ENCODE measurements at regions not wholly inside any gene's neighbourhood (a gene's known extent, or its start where the extent isn't known, plus 50 kb on each side); places are given as distances from the start of the nearest gene placed in this dataset.

DNA sequence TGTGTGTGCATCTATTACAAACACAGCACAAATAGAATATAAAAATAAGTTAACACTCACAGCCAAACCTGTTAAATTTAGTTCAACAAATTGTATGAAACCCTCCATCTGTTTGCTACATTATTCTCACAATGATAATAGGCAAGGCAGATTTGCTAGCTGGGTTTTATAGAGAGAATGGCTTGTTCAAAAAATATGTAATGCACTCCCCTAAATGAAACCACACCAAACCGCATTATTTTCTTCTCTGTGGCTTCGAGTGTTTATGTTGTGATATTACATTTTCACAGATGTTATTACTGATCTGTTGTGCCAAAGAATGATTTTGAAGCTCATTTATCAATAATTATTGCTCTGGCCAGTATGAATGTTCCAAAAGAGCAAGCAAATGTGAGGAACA is 92.9 kb downstream of the SPATA31D1 start:
- H3K9me3 ChIP-seq (ENCODE audit: insufficient read depth, low read length, severe bottlenecking) = no peaks in the 10 kb centered on the region
- no peak overlapping the region for H3K4me3 ChIP-seq (ENCODE audit: low read depth in 1 of 2, low read length in 2 of 2)
- H3K4me2 ChIP-seq (ENCODE audit: insufficient read depth, low read length) = no peak overlapping the region
- H3K36me3 ChIP-seq (ENCODE audit: insufficient read depth, low read length) = no peaks in the 10 kb centered on the region
- no peaks in the 10 kb centered on the region for H3K4me1 ChIP-seq (ENCODE audit: insufficient read depth, low read length)
- H2AFZ ChIP-seq (ENCODE audit: low read depth, low read length) = no peak overlapping the region
- no peak for DNase-seq
- no peak overlapping the region for H3K27ac ChIP-seq (ENCODE audit: low read length)
- TF ChIP-seq, protein P1, sequence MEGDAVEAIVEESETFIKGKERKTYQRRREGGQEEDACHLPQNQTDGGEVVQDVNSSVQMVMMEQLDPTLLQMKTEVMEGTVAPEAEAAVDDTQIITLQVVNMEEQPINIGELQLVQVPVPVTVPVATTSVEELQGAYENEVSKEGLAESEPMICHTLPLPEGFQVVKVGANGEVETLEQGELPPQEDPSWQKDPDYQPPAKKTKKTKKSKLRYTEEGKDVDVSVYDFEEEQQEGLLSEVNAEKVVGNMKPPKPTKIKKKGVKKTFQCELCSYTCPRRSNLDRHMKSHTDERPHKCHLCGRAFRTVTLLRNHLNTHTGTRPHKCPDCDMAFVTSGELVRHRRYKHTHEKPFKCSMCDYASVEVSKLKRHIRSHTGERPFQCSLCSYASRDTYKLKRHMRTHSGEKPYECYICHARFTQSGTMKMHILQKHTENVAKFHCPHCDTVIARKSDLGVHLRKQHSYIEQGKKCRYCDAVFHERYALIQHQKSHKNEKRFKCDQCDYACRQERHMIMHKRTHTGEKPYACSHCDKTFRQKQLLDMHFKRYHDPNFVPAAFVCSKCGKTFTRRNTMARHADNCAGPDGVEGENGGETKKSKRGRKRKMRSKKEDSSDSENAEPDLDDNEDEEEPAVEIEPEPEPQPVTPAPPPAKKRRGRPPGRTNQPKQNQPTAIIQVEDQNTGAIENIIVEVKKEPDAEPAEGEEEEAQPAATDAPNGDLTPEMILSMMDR (IDR thresholded peaks at IDR 0.05; ENCODE audit: borderline replicate concordance, extremely low read depth, low read length, poor library complexity, severe bottlenecking) = no peak
- no peak for TF ChIP-seq EZH2 (IDR thresholded peaks at IDR 0.05; ENCODE audit: borderline replicate concordance, low read depth, low read length, severe bottlenecking)
- no peaks in the 10 kb centered on the region for H3K27me3 ChIP-seq (ENCODE audit: insufficient read depth, low read length, poor library complexity)
- no peaks in the 10 kb centered on the region for H3K79me2 ChIP-seq (ENCODE audit: insufficient read depth, low read length)
- H4K20me1 ChIP-seq (ENCODE audit: insufficient read depth, low read length) = no peaks in the 10 kb centered on the region
- no peak for ATAC-seq (ENCODE audit: insufficient read depth, low read depth)
- H3K9ac ChIP-seq (ENCODE audit: low read depth, low read length) = no peak overlapping the region

DNA sequence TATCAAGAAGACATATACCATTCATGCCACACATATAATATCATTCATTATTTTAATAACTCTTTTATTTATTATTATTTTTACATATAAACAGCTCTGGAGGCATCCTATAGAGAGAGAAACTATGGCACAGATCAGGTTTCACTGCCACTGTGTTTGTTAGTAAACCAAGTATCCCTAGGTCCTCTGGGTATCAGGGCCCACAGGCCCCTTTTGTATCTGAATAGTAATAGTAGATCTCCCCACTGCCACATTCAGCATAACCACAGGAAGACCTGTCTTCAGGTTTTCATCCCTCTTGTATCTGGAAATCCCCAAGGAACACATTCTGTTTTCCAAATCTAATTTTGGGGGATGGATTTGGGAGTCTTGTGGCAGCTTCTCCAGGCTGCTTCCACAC is 94.0 kb downstream of the SPATA31D1 start:
- DNase-seq (no peak), ATAC-seq (ENCODE audit: insufficient read depth, low read depth) (no peak)
- H3K4me3 ChIP-seq (ENCODE audit: low read depth in 1 of 2, low read length in 2 of 2) = no peak overlapping the region
- H4K20me1 ChIP-seq (ENCODE audit: insufficient read depth, low read length) = no peaks in the 10 kb centered on the region
- no peaks in the 10 kb centered on the region for H3K79me2 ChIP-seq (ENCODE audit: insufficient read depth, low read length)
- H3K36me3 ChIP-seq (ENCODE audit: insufficient read depth, low read length) = no peaks in the 10 kb centered on the region
- H3K4me2 ChIP-seq (ENCODE audit: insufficient read depth, low read length) = no peak overlapping the region
- no peaks in the 10 kb centered on the region for H3K4me1 ChIP-seq (ENCODE audit: insufficient read depth, low read length)
- H3K9me3 ChIP-seq (ENCODE audit: insufficient read depth, low read length, severe bottlenecking) = no peaks in the 10 kb centered on the region
- H2AFZ ChIP-seq (ENCODE audit: low read depth, low read length) = no peak overlapping the region
- no peaks in the 10 kb centered on the region for H3K27me3 ChIP-seq (ENCODE audit: insufficient read depth, low read length, poor library complexity)
- TF ChIP-seq, protein P1 (IDR thresholded peaks at IDR 0.05; ENCODE audit: borderline replicate concordance, extremely low read depth, low read length, poor library complexity, severe bottlenecking) = no peak
- no peak for TF ChIP-seq EZH2 (IDR thresholded peaks at IDR 0.05; ENCODE audit: borderline replicate concordance, low read depth, low read length, severe bottlenecking)
- no peak overlapping the region for H3K9ac ChIP-seq (ENCODE audit: low read depth, low read length)
- no peak overlapping the region for H3K27ac ChIP-seq (ENCODE audit: low read length)

DNA sequence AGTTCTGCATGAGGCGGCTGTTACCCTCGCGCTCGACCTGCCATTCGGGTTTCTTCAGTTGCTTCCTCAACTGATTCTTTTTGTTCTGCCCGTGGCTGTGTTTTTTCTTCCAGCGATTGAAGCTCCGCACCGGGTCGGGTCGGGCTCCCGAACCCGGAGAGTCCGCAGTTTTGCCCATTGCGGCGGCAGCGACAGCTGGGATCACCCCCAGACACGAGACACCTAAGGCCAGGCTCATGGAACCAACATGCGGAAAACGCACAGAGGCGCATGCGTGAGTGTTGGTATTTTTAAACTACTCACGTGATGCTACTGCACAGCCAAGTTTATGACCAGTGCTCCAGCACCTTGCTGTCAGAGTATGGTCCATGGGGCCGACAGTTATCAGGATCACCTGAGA is 100.0 kb downstream of the SPATA31D1 start:
- Histone ChIP-seq H3K27ac (ENCODE audit: low read length) (no peak overlapping the region), H3K4me1 (ENCODE audit: insufficient read depth, low read length) (no peaks in the 10 kb centered on the region), H3K79me2 (ENCODE audit: insufficient read depth, low read length) (no peaks in the 10 kb centered on the region), H4K20me1 (ENCODE audit: insufficient read depth, low read length) (no peaks in the 10 kb centered on the region), H3K4me2 (ENCODE audit: insufficient read depth, low read length) (no peak overlapping the region), H3K9me3 (ENCODE audit: insufficient read depth, low read length, severe bottlenecking) (no peaks in the 10 kb centered on the region), H2AFZ (ENCODE audit: low read depth, low read length) (no peak overlapping the region), H3K4me3 (ENCODE audit: low read depth in 1 of 2, low read length in 2 of 2) (no peak overlapping the region), H3K36me3 (ENCODE audit: insufficient read depth, low read length) (no peaks in the 10 kb centered on the region), H3K27me3 (ENCODE audit: insufficient read depth, low read length, poor library complexity) (no peaks in the 10 kb centered on the region), H3K9ac (ENCODE audit: low read depth, low read length) (no peak overlapping the region)
- DNase-seq (no peak), ATAC-seq (ENCODE audit: insufficient read depth, low read depth) (no peak)
- TF ChIP-seq, protein P1 (IDR thresholded peaks at IDR 0.05; ENCODE audit: borderline replicate concordance, extremely low read depth, low read length, poor library complexity, severe bottlenecking) = no peak
- no peak for TF ChIP-seq EZH2 (IDR thresholded peaks at IDR 0.05; ENCODE audit: borderline replicate concordance, low read depth, low read length, severe bottlenecking)

DNA sequence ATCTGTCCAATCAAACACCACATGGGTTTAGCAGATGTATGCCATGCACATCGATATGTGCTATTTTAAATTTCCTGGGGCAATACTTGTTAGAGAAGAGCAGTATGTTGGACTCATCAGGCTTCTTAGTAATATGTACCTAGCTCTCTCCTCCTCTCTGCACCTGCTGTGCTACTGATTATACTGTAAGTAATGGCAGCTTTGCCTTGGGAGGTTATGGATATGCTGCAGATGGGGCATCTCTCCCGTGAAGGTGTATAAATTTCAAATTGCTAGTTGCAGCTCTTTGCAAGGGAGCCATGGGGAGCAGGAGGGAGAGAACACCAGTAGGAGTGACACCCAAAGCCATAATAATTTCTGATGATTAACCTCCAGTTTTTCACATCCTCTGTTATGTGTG is 101.5 kb downstream of the SPATA31D1 start:
- Histone ChIP-seq H3K4me3 (ENCODE audit: low read depth in 1 of 2, low read length in 2 of 2) (no peak overlapping the region), H4K20me1 (ENCODE audit: insufficient read depth, low read length) (no peaks in the 10 kb centered on the region), H3K4me1 (ENCODE audit: insufficient read depth, low read length) (no peaks in the 10 kb centered on the region), H2AFZ (ENCODE audit: low read depth, low read length) (no peak overlapping the region), H3K4me2 (ENCODE audit: insufficient read depth, low read length) (no peak overlapping the region), H3K36me3 (ENCODE audit: insufficient read depth, low read length) (no peaks in the 10 kb centered on the region), H3K79me2 (ENCODE audit: insufficient read depth, low read length) (no peaks in the 10 kb centered on the region), H3K9ac (ENCODE audit: low read depth, low read length) (no peak overlapping the region), H3K27ac (ENCODE audit: low read length) (no peak overlapping the region), H3K27me3 (ENCODE audit: insufficient read depth, low read length, poor library complexity) (no peaks in the 10 kb centered on the region), H3K9me3 (ENCODE audit: insufficient read depth, low read length, severe bottlenecking) (no peaks in the 10 kb centered on the region)
- ATAC-seq (ENCODE audit: insufficient read depth, low read depth) (no peak), DNase-seq (no peak)
- TF ChIP-seq EZH2 (IDR thresholded peaks at IDR 0.05; ENCODE audit: borderline replicate concordance, low read depth, low read length, severe bottlenecking) = no peak
- TF ChIP-seq, protein P1 (IDR thresholded peaks at IDR 0.05; ENCODE audit: borderline replicate concordance, extremely low read depth, low read length, poor library complexity, severe bottlenecking) = no peak
